Karpas-422 (cell line): ENCODE measurements at regions not wholly inside any gene's neighbourhood (a gene's known extent, or its start where the extent isn't known, plus 50 kb on each side); places are given as distances from the start of the nearest gene placed in this dataset.
"Not testable (repeated sequence)": the region's sequence is repeated elsewhere in the genome, so short reads cannot be mapped to it uniquely, and the experiment has no call there.

Experiments
- DNase-seq: peaks from one replicate; pipeline ENCODE4 v3.0.0-alpha.2; 2015
- H2AFZ ChIP-seq: fragments of 200-600 bp; sonication (generic); 2 replicates; pipeline ENCODE4 v1.6.1; 2014; ENCODE audit warnings: antibody characterized with exemption, low read length, mixed read lengths
- H3K27ac ChIP-seq: fragments of 200-600 bp; sonication (generic); 2 replicates; pipeline ENCODE4 v1.5.1; 2014; ENCODE audit warnings: mild to moderate bottlenecking, low read length, moderate library complexity
- H3K27me3 ChIP-seq: fragments of 200-600 bp; sonication (generic); 2 replicates; pipeline ENCODE4 v1.6.1; 2014; ENCODE audit warnings: low read length, mixed read lengths
- H3K36me3 ChIP-seq: fragments of 200-600 bp; sonication (generic); 2 replicates; pipeline ENCODE4 v1.6.1; 2014; ENCODE audit warnings: low read length, mixed read lengths; ENCODE audit not compliant: insufficient read depth
- H3K4me1 ChIP-seq: fragments of 200-600 bp; sonication (generic); 2 replicates; pipeline ENCODE4 v1.6.1; 2014; ENCODE audit warnings: mild to moderate bottlenecking, low read length, mixed read lengths
- H3K4me2 ChIP-seq: fragments of 200-600 bp; sonication (generic); 2 replicates; pipeline ENCODE4 v1.6.1; 2014; ENCODE audit warnings: low read length, low read depth, mild to moderate bottlenecking; ENCODE audit not compliant: poor library complexity, severe bottlenecking
- H3K4me3 ChIP-seq: fragments of 200-600 bp; sonication (generic); 2 replicates; pipeline ENCODE4 v1.5.1; 2014; ENCODE audit warnings: mild to moderate bottlenecking, antibody characterized with exemption, low read length, mixed read lengths
- H3K79me2 ChIP-seq: fragments of 200-600 bp; sonication (generic); 2 replicates; pipeline ENCODE4 v1.6.1; 2014; ENCODE audit warnings: mild to moderate bottlenecking, low read length, mixed read lengths
- H3K9ac ChIP-seq: fragments of 200-600 bp; sonication (generic); 2 replicates; pipeline ENCODE4 v1.6.0; 2014; ENCODE audit warnings: low read length
- H3K9me2 ChIP-seq: fragments of 200-600 bp; sonication (generic), shearing (Covaris generic); replicated peaks from 2 replicates; pipeline ENCODE4 v1.6.0; 2014; ENCODE audit warnings: mild to moderate bottlenecking, low read length, moderate library complexity; ENCODE audit not compliant: insufficient read depth
- H3K9me3 ChIP-seq: fragments of 300-700, 200-600 bp; sonication (generic); 2 replicates; pipeline ENCODE4 v1.6.1; 2014; ENCODE audit warnings: low read length, mixed read lengths
- H4K20me1 ChIP-seq: fragments of 200-600 bp; sonication (generic); 2 replicates; pipeline ENCODE4 v1.6.1; 2014; ENCODE audit warnings: mild to moderate bottlenecking, antibody characterized with exemption, low read length, low read depth; ENCODE audit not compliant: insufficient read depth

- no peak for DNase-seq
- Histone ChIP-seq H4K20me1 (no peaks in the 10 kb centered on the region), H3K9me2 (no peaks in the 10 kb centered on the region), H3K9ac (no peak overlapping the region), H3K9me3 (no peaks in the 10 kb centered on the region), H3K27ac (no peak overlapping the region), H3K4me3 (no peak overlapping the region), H3K4me2 (no peak overlapping the region), H3K4me1 (no peaks in the 10 kb centered on the region), H2AFZ (no peak overlapping the region), H3K36me3 (no peaks in the 10 kb centered on the region), H3K27me3 (no peaks in the 10 kb centered on the region), H3K79me2 (no peaks in the 10 kb centered on the region)
These were observed 177.9 kb upstream of the BET1 start for GRCh38 chr7:94182066-94182465.

- H2AFZ ChIP-seq: no peak overlapping the region
- no peak overlapping the region for H3K4me2 ChIP-seq
- H3K9me3 ChIP-seq: no peaks in the 10 kb centered on the region
- no peak for DNase-seq
- H3K4me3 ChIP-seq: no peak overlapping the region
- H3K79me2 ChIP-seq: no peaks in the 10 kb centered on the region
- no peaks in the 10 kb centered on the region for H4K20me1 ChIP-seq
- no peaks in the 10 kb centered on the region for H3K27me3 ChIP-seq
- H3K9ac ChIP-seq: no peak overlapping the region
- no peaks in the 10 kb centered on the region for H3K9me2 ChIP-seq
- no peaks in the 10 kb centered on the region for H3K4me1 ChIP-seq
- H3K27ac ChIP-seq: no peak overlapping the region
- no peaks in the 10 kb centered on the region for H3K36me3 ChIP-seq
These were observed 178.6 kb upstream of the BET1 start for GRCh38 chr7:94182721-94183120.

- H3K27ac ChIP-seq: no peak overlapping the region
- no peaks in the 10 kb centered on the region for H3K79me2 ChIP-seq
- H3K9me3 ChIP-seq: no peaks in the 10 kb centered on the region
- no peaks in the 10 kb centered on the region for H3K4me1 ChIP-seq
- H3K9ac ChIP-seq: no peak overlapping the region
- H3K36me3 ChIP-seq: no peaks in the 10 kb centered on the region
- H3K4me2 ChIP-seq: no peak overlapping the region
- H3K9me2 ChIP-seq: no peaks in the 10 kb centered on the region
- no peak for DNase-seq
- H3K27me3 ChIP-seq: no peaks in the 10 kb centered on the region
- H2AFZ ChIP-seq: no peak overlapping the region
- no peaks in the 10 kb centered on the region for H4K20me1 ChIP-seq
- H3K4me3 ChIP-seq: no peak overlapping the region
These were observed 179.2 kb upstream of the BET1 start for GRCh38 chr7:94183289-94183749.

- H3K4me2 ChIP-seq: no peak overlapping the region
- no peak overlapping the region for H3K27ac ChIP-seq
- no peaks in the 10 kb centered on the region for H4K20me1 ChIP-seq
- H3K27me3 ChIP-seq: no peaks in the 10 kb centered on the region
- H3K9ac ChIP-seq: no peak overlapping the region
- no peaks in the 10 kb centered on the region for H3K36me3 ChIP-seq
- no peak overlapping the region for H3K4me3 ChIP-seq
- DNase-seq: no peak
- H3K79me2 ChIP-seq: no peaks in the 10 kb centered on the region
- H3K9me3 ChIP-seq: no peaks in the 10 kb centered on the region
- H2AFZ ChIP-seq: no peak overlapping the region
- H3K9me2 ChIP-seq: no peaks in the 10 kb centered on the region
- H3K4me1 ChIP-seq: no peaks in the 10 kb centered on the region
These were observed 179.7 kb upstream of the BET1 start for GRCh38 chr7:94183891-94184290.

- Histone ChIP-seq H3K36me3 (no peaks in the 10 kb centered on the region), H3K9me3 (no peaks in the 10 kb centered on the region), H4K20me1 (no peaks in the 10 kb centered on the region), H3K4me3 (no peak overlapping the region), H3K9ac (no peak overlapping the region), H3K9me2 (no peaks in the 10 kb centered on the region), H3K4me1 (no peaks in the 10 kb centered on the region), H3K79me2 (no peaks in the 10 kb centered on the region), H3K4me2 (no peak overlapping the region), H3K27ac (no peak overlapping the region), H2AFZ (no peak overlapping the region), H3K27me3 (no peaks in the 10 kb centered on the region)
- no peak for DNase-seq
These were observed 184.2 kb upstream of the BET1 start for GRCh38 chr7:94188350-94188749.

GRCh38 chr7:94190599-94191061 is 186.5 kb upstream of the BET1 start:
- Histone ChIP-seq H3K9me3 (no peaks in the 10 kb centered on the region), H3K27ac (no peak overlapping the region), H3K27me3 (no peaks in the 10 kb centered on the region), H3K9me2 (no peaks in the 10 kb centered on the region), H3K9ac (no peak overlapping the region), H3K4me3 (no peak overlapping the region), H3K4me2 (no peak overlapping the region), H3K36me3 (no peaks in the 10 kb centered on the region), H2AFZ (no peak overlapping the region), H3K79me2 (no peaks in the 10 kb centered on the region), H4K20me1 (no peaks in the 10 kb centered on the region), H3K4me1 (no peaks in the 10 kb centered on the region)
- no peak for DNase-seq

- not testable (repeated sequence) for H3K27ac ChIP-seq, H3K36me3 ChIP-seq, H3K4me3 ChIP-seq, H3K79me2 ChIP-seq, H3K9me3 ChIP-seq, H3K27me3 ChIP-seq, DNase-seq, H3K4me2 ChIP-seq, H2AFZ ChIP-seq, H3K9ac ChIP-seq, H3K4me1 ChIP-seq, H3K9me2 ChIP-seq, H4K20me1 ChIP-seq
These were observed 190.3 kb upstream of the BET1 start for GRCh38 chr7:94194426-94194825.

GRCh38 chr7:94195201-94195600 is 191.0 kb upstream of the BET1 start:
- Histone ChIP-seq H3K4me2 (no peak overlapping the region), H3K4me1 (no peaks in the 10 kb centered on the region), H3K9me2 (no peaks in the 10 kb centered on the region)

GRCh38 chr7:94195813-94196212 is 191.7 kb upstream of the BET1 start:
- Histone ChIP-seq H3K9me2 (no peaks in the 10 kb centered on the region), H3K4me3 (no peak overlapping the region), H3K36me3 (no peaks in the 10 kb centered on the region), H3K27ac (no peak overlapping the region), H3K9ac (no peak overlapping the region), H3K4me2 (no peak overlapping the region), H3K27me3 (no peaks in the 10 kb centered on the region), H3K9me3 (no peaks in the 10 kb centered on the region), H3K4me1 (no peaks in the 10 kb centered on the region), H4K20me1 (no peaks in the 10 kb centered on the region), H2AFZ (no peak overlapping the region), H3K79me2 (no peaks in the 10 kb centered on the region)
- no peak for DNase-seq

More at GRCh38 chr7:94195201-94195600, 191.0 kb upstream of the BET1 start:
- H3K79me2 ChIP-seq: no peaks in the 10 kb centered on the region
- no peak overlapping the region for H3K4me3 ChIP-seq
- no peak overlapping the region for H3K27ac ChIP-seq
- no peaks in the 10 kb centered on the region for H4K20me1 ChIP-seq
- no peak for DNase-seq
- H3K9ac ChIP-seq: no peak overlapping the region
- no peaks in the 10 kb centered on the region for H3K9me3 ChIP-seq
- H3K27me3 ChIP-seq: no peaks in the 10 kb centered on the region
- H2AFZ ChIP-seq: no peak overlapping the region
- no peaks in the 10 kb centered on the region for H3K36me3 ChIP-seq
